Left lung (tissue), 4 donors: ENCODE measurements at regions not wholly inside any gene's neighbourhood (a gene's known extent, or its start where the extent isn't known, plus 50 kb on each side); places are given as distances from the start of the nearest gene placed in this dataset.

Experiments used
- ATAC-seq: fragments of 200-7000 bp; cut with Tn5 transposase; one replicate; pipeline ENCODE4 v1.9.1; 2020; ENCODE audit warnings: moderate library complexity
- DNase-seq, 4 donors: peaks; one replicate each; pipeline ENCODE4 v3.0.0-alpha.2; 2013 to 2020
- H3K27ac ChIP-seq, 2 donors: fragments of 200-600 bp; sonication (generic) in 1 of 2; one replicate each; pipeline versions ENCODE4 v1.5.0 to v1.8.0; 2020 to 2021
- H3K27me3 ChIP-seq, 2 donors: fragments of 200-600 bp; sonication (generic) in 1 of 2; one replicate each; pipeline versions ENCODE4 v1.5.0 to v1.8.0; 2020 to 2021
- H3K36me3 ChIP-seq, 2 donors: fragments of 200-600 bp; sonication (generic) in 1 of 2; one replicate each; pipeline versions ENCODE4 v1.5.0 to v1.8.0; 2020 to 2021
- H3K4me1 ChIP-seq, 2 donors: fragments of 200-600 bp; one replicate each; pipeline ENCODE4 v1.8.0; 2021
- H3K4me3 ChIP-seq, 2 donors: fragments of 200-600 bp; sonication (generic) in 1 of 2; one replicate each; pipeline versions ENCODE4 v1.5.0 to v1.8.0; 2020 to 2021; ENCODE audit warnings: mild to moderate bottlenecking in 1 of 2
- H3K9me3 ChIP-seq, 2 donors: fragments of 200-600 bp; sonication (generic) in 1 of 2; one replicate each; pipeline versions ENCODE4 v1.5.0 to v1.8.0; 2020 to 2021
- intact Hi-C, 2 donors: fragments of 100-400 bp; cut with DNase I; formaldehyde crosslinking; loops; one replicate each; pipeline versions ENCODE4 v1.11.2 to v1.14.2; 2022
- TF ChIP-seq, protein P1 (sequence below), 2 donors: fragments of 200-600 bp; sonication (generic) in 1 of 2; IDR thresholded peaks; one replicate each; pipeline versions ENCODE4 v1.5.0 to v1.8.0; 2021; ENCODE audit warnings: antibody characterized with exemption in 2 of 2
- donor health status: DM: no; HTN: yes; CAD: no.
- donor health status: DM: no; HTN: no; CAD: no.

DNA sequence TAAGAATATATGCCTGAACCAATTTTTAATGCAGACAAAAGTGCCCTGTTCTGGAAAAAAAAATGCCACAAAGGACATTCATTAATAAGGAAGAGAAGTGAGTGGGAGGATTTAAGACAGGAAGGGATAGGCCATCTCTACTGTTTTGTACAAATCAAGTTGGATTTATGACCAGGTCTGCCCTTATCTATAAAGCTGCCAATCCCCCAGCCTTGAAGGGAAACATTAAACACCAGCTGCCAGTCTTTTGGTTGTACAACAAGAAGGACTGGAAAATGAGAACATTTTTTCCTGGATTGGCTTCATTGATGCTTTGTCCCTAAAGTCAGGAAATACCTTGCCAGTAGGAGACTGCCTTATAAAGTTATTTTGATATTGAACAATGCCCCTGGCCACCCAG lies 444.0 kb downstream of the NPHP4 start:
- no peak overlapping the region for H3K4me3 ChIP-seq
- H3K27ac ChIP-seq, result no peak overlapping the region
- TF ChIP-seq, protein P1, sequence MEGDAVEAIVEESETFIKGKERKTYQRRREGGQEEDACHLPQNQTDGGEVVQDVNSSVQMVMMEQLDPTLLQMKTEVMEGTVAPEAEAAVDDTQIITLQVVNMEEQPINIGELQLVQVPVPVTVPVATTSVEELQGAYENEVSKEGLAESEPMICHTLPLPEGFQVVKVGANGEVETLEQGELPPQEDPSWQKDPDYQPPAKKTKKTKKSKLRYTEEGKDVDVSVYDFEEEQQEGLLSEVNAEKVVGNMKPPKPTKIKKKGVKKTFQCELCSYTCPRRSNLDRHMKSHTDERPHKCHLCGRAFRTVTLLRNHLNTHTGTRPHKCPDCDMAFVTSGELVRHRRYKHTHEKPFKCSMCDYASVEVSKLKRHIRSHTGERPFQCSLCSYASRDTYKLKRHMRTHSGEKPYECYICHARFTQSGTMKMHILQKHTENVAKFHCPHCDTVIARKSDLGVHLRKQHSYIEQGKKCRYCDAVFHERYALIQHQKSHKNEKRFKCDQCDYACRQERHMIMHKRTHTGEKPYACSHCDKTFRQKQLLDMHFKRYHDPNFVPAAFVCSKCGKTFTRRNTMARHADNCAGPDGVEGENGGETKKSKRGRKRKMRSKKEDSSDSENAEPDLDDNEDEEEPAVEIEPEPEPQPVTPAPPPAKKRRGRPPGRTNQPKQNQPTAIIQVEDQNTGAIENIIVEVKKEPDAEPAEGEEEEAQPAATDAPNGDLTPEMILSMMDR (IDR thresholded peaks at IDR 0.05), result no peak
- H3K9me3 ChIP-seq, result no peaks in the 10 kb centered on the region
- no peaks in the 10 kb centered on the region for H3K4me1 ChIP-seq
- intact Hi-C loops, result no loop called here
- no peaks in the 10 kb centered on the region for H3K36me3 ChIP-seq
- peaks cover 0 to 2% of the 10 kb centered on the region in 2 donors for H3K27me3 ChIP-seq
- DNase-seq (no peak), ATAC-seq (no peak)

DNA sequence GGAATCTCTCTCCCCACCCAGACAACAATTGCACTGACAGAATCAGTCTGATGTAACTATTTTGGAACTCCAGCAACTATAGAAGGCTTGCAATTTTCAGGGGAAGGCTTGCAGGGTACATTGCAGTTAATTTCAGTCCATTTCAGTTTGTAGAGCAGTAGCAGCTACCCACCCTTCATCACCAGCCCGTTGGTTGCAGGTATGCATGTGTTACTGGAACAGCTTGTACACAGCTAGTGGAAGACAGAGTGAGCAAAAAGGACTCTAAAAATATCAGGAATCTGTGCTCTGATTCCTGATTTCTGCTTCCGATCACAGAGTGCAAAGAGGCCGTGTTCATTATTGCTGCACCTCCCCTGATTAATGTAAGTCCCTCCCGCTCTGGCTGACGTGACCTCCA lies 449.0 kb downstream of the NPHP4 start:
- Histone ChIP-seq H3K27ac (no peak overlapping the region), H3K36me3 (no peaks in the 10 kb centered on the region), H3K9me3 (no peaks in the 10 kb centered on the region), H3K4me3 (no peak overlapping the region), H3K4me1 (no peaks in the 10 kb centered on the region), H3K27me3 (peaks cover 0 to 28% of the 10 kb centered on the region in 2 donors)
- DNase-seq, result no peak
- ATAC-seq, result no peak
- TF ChIP-seq, protein P1 (IDR thresholded peaks at IDR 0.05), result no peak
- intact Hi-C loops, result no loop called here

DNA sequence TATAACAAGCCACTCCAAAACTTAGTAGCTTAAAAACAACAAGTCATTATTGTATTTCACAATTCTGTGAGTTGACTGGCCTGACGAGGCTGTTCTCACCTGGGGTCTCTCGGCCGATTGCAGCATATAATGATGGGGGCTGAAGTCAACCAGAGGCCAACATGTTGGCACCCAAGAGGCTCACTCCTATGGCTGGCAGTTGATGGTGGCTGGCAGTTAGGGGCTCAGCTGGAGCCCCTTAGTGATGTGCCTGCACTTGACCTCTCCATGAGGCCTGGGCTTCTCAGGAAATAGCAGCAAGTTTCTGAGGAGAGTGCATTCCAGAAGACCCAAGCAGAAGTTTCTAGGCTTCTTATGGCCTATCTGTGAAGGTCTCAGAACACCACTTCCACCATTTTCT lies 459.4 kb downstream of the NPHP4 start:
- ATAC-seq (no peak), DNase-seq (no peak)
- H3K4me1 ChIP-seq, result no peaks in the 10 kb centered on the region
- intact Hi-C loops, result no loop called here
- H3K27ac ChIP-seq, result no peak overlapping the region
- H3K36me3 ChIP-seq, result no peaks in the 10 kb centered on the region
- H3K27me3 ChIP-seq, result peaks cover 0 to 16% of the 10 kb centered on the region in 2 donors
- H3K9me3 ChIP-seq, result peaks cover 0 to 9% of the 10 kb centered on the region in 2 donors
- TF ChIP-seq, protein P1 (IDR thresholded peaks at IDR 0.05), result no peak
- H3K4me3 ChIP-seq, result no peak overlapping the region

DNA sequence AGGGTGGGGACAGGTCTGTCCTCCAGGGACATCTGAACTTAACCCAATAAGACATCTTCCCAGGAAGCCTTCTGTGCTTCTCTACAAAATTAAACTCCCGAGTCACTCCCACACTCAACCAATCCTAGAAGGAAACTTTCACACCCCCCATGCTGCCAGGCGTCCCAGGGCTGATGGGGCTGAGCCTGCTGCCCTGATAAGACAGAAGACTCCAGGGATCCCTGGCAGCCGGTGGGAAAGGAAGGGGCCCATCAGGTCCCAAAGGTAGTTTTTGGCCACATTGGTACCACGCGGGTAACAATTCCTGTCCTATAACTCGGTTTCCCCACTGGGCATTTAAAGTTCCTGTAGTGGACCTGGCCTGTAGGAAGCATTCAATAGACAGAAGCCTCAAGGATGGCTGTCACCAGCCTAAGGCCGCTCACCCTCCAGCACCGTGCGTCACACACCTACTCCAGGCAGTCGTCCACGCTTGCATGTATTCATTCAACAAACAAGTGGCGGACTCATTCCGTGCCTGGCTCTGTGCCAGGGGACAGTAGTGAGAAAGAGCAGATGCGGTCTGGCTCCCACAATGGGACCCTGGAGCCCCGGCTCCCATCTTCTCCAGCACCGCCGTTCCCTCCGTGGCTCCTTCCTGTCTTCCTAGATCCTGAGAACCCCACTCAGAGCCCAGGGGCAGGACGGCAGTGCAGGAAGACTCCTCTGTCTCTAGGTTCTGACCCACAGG lies 465.2 kb downstream of the NPHP4 start:
- DNase-seq (no peak), ATAC-seq (no peak)
- no peak overlapping the region for H3K27ac ChIP-seq
- H3K4me3 ChIP-seq, result no peak overlapping the region
- no peaks in the 10 kb centered on the region for H3K36me3 ChIP-seq
- no peaks in the 10 kb centered on the region for H3K4me1 ChIP-seq
- intact Hi-C loops, result no loop called here
- H3K27me3 ChIP-seq, result peaks cover 0 to 39% of the 10 kb centered on the region in 2 donors
- peaks cover 0 to 9% of the 10 kb centered on the region in 2 donors for H3K9me3 ChIP-seq
- TF ChIP-seq, protein P1 (IDR thresholded peaks at IDR 0.05), result no peak

DNA sequence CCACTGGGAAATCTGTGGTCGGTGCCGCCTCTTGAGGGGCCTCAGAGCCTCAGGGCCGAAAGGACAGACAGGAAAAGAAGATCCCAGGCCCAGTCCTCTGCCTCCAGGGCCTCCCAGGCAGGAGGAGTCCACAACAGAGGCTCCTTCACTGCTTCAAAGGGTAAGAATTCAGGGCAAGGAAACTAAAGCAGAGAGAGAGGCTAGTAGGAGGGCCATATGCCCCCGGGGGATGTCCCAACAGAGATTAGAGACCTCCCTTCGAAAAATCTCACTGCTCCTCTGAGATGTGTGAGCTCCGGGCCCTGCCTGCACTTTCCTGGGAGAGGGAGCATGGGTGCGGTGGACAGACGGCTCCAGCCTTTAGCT lies 465.9 kb downstream of the NPHP4 start:
- peaks cover 0 to 9% of the 10 kb centered on the region in 2 donors for H3K9me3 ChIP-seq
- intact Hi-C loops, result no loop called here
- ATAC-seq, result no peak

More for the DNA sequence above, 465.9 kb downstream of the NPHP4 start:
- no peaks in the 10 kb centered on the region for H3K36me3 ChIP-seq
- H3K4me1 ChIP-seq, result no peaks in the 10 kb centered on the region
- no peak overlapping the region for H3K27ac ChIP-seq
- TF ChIP-seq, protein P1 (IDR thresholded peaks at IDR 0.05), result no peak
- DNase-seq, result no peak
- peaks cover 0 to 39% of the 10 kb centered on the region in 2 donors for H3K27me3 ChIP-seq
- no peak overlapping the region for H3K4me3 ChIP-seq
